WI38 (cell line): ENCODE measurements at regions not wholly inside any gene's neighbourhood (a gene's known extent, or its start where the extent isn't known, plus 50 kb on each side); places are given as distances from the start of the nearest gene placed in this dataset.

Experiments used
- H3K4me3 ChIP-seq: 2 replicates; pipeline ENCODE4 v1.5.1; 2011; ENCODE audit warnings: low read depth, mild to moderate bottlenecking, control low read depth, low read length
- CTCF ChIP-seq: IDR thresholded peaks from 2 replicates; pipeline ENCODE4 v1.5.1; 2012; ENCODE audit warnings: low read depth, mild to moderate bottlenecking, control low read depth, low read length

DNA sequence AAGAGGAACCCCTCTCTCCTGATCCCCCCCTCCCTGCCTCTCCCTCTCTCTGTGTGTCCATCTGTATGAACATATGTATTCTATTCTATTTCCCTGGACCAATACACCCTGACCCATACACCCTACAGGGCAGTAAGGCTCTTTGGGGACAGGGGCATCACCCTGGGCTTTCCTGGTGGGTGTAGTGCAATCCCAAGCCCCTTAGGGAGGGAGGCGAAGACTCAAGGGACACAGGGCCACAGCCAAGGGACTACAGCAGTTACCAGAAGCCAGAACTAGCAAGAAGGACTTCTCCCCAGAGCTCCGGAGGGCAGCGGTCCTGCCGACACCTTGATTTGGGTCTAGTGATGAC lies 214.2 kb upstream of the RAB6C start:
- no peak overlapping the region for H3K4me3 ChIP-seq
- TF ChIP-seq CTCF = no peak

DNA sequence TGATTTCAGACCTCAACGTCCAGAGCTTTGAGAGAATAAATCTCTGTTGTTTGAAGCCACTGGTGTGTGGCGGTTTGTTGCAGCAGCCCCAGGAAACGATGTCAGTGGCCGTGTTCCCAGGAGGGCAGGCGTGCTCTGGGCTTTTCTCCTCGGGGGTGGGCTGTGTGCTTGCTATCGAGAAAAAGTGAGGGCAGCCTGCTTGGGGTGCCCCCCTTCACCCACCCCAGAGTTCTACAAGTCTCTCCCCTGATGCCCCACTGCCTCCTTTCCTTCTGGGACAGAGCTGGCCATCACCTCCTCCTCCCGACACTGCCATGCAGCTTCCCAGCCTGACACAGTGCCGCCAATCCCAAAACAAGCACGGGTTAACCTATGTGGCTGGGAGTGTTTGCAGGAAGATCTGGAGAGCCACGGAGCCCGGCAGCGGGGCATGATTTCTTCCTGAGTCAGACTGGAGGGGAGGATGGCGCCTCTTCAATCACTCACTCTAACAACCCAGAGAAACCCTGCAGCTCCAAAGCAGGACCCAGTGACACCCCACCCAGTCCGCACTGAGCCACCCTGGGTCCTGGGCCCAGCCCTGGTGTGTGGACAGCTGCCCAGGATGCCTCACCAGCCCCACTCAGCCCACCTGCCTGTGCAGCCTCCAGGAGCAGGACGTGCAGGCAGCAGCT lies 213.7 kb upstream of the RAB6C start:
- no peak for TF ChIP-seq CTCF
- H3K4me3 ChIP-seq = no peak overlapping the region

- H3K4me3 ChIP-seq = no peak overlapping the region
- no peak for TF ChIP-seq CTCF
Measured at GRCh38 chr2:129766374-129766993, 213.0 kb upstream of the RAB6C start.

- H3K4me3 ChIP-seq = no peak overlapping the region
- no peak for TF ChIP-seq CTCF
Measured at GRCh38 chr2:129767346-129768035, 212.0 kb upstream of the RAB6C start.

DNA sequence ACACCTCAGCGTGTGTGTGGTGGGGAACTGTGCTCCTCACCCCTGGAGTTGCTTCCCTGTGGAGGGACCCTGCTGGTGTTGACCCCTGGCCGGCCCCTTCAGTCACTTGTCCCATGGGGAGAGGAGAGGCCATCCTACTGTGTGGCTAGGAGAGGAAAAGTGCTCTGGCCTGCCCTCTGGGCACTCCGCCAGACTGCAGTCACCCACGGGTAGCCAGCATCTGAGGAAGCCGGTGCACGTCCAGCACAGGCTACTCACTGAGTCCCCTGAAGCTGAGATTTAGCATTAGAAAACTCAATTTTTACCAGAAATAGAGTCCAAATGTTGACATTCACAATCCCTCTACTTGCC lies 211.5 kb upstream of the RAB6C start:
- TF ChIP-seq CTCF = no peak
- no peak overlapping the region for H3K4me3 ChIP-seq

DNA sequence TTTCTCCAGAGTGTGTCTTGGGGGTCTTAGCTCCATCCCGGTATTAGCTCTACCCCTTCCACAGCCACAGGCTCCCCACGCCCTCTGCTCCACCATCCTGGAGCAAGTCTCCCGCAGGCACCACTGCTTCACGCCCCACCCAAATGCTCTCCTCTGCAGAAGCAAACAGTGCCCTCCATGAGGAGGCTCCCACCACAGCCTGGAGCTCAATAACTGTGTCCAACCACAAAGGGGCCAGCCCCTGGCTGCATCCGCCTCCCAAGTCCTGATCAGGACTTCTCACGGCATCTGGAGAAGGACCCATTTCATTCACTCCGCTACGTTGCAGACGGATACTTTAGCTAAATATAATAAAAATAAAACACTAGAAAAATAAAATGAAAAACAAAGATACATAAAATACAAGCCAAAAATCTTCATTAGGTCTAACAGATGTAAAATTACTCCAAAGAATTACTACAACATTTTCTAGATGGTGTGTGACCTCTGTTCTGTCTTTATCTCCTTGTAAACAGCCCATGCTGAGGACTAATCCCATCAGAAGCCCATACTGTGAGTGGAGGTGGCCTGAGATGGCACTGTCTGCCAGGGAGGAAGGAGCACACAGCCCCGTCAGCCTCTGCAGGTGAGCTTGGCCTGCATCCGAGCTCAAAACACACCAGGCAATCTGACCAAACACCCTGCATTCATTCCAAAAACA lies 210.8 kb upstream of the RAB6C start:
- no peak for TF ChIP-seq CTCF

More for the DNA sequence above, 210.8 kb upstream of the RAB6C start:
- H3K4me3 ChIP-seq = no peak overlapping the region
